HG03175 (cell line): ENCODE measurements at regions not wholly inside any gene's neighbourhood (a gene's known extent, or its start where the extent isn't known, plus 50 kb on each side); places are given as distances from the start of the nearest gene placed in this dataset.
"Not testable (repeated sequence)": the region's sequence is repeated elsewhere in the genome, so short reads cannot be mapped to it uniquely, and the experiment has no call there.

Experiments used
- ATAC-seq: cut with Tn5 transposase; IDR thresholded peaks from one replicate; pipeline ENCODE4 v1.9.1; 2021; ENCODE audit warnings: mild to moderate bottlenecking, moderate library complexity; ENCODE audit not compliant: unreplicated experiment

DNA sequence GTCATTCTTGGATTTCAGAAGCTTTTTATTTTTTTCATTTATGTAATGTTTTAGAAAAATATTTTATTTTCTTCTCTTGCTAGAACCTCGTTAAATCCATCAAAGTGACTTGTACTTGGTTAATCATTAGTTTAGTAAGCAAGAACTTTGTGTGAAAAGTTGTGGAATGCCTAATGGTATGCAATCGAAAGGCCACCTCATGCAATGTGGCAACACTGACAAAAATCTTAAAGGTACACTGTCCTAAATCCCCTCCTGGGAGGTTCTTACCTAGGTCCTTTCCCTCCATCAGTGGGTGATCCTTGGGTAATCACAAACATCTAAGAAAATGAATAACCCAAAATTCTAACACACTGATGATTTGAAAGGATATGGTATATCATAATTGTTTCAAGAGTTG lies 304.2 kb downstream of the DNAH5 start:
- ATAC-seq, result no peak

DNA sequence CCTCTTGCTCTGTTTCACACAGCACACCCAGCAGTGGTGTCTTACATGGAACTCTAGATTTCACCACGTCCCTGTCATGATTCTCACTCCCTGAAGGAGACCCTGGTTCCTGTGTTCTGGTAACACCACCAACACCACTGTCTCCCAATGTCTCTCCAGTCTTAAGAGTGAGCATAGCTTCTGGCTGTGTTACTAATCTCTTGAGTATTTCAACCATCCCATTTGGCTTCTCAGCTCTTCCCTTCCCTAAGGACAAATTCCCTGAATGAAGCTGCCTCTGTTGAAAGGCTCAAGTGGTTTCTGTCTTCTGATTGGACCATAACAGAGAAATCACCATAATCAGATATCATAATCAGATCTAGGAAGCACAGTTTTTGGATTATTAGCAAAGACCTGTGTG lies 311.8 kb downstream of the DNAH5 start:
- no peak for ATAC-seq

DNA sequence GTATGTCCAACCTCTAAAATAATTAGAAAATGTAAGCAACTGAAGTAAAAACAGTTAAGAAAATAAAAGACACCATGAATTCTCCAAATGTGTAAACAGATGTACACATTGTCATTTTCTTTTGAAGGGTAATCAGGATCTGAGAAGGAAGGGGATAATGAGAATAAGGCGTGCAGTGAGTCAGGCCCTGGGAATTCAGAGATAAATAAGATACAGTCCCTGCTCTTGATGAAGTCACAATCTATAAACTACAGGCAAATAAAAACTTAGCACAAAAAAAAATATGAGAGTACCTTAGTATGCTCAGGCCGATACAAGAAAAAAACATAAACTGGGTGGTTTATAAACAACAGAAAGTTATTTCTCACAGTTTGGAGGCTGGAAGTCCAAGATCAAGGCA lies 315.3 kb downstream of the DNAH5 start:
- no peak for ATAC-seq

DNA sequence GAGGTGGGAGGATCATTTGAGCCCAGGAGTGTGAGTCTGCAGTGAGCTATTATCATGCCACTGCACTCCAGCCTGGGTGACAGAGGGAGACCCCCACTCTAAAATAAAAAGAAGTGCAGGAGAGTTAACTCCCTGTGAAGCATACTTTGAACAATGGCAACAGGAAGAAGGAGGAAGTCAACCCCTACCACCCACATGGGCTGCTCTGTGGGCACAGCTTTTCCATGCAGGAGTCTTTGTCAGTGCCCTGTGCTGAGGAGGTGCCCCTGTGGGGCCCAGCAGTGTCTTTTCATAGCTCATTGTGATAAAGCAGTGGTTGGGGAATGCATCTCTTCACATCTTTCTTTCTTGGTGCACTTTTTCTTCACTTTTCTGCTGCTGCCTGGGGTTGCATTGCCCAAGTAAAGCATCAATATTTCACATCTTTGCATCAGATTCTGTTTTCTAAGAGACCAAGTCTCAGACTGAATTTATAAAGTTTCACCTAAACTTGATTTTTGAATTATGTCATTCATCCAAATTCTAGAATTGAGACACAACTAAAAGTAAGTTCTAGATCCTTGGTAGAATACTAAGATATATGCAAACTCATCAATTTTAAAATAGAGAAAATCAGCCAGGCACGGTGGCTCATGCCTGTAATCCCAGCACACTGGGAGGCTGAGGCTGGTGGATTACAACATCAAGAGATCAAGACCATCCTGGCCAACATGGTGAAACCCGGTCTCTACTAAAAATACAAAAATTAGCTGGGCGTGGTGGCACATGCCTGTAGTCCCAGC lies 316.6 kb downstream of the DNAH5 start:
- no peak for ATAC-seq

DNA sequence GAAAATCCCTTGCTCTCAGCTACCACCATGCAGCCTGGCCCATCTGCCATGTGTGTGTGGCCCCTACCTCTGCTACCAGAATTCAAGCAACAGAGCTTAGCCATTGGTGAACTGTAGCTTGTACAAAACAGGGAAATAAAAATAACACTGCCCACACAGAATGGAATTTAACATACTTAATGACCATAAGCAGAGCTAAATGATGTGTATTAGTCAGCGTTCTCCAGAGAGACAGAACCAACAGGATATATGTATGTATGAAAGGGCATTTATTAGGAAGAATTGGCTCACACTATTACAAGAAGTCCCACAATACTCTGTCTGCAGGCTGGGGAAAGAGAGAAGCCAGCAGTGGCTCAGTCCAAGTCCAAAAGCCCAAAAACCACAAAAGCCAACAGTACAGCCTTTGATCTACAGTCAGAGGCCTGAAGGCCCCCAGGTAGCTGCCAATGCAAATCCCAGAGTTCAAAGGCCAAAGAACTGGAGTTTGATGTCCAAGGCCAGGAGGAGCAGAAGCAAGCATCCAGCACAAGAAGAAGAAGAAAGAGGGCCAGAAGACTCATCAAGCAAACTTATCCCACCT lies 318.8 kb downstream of the DNAH5 start:
- ATAC-seq, result no peak

DNA sequence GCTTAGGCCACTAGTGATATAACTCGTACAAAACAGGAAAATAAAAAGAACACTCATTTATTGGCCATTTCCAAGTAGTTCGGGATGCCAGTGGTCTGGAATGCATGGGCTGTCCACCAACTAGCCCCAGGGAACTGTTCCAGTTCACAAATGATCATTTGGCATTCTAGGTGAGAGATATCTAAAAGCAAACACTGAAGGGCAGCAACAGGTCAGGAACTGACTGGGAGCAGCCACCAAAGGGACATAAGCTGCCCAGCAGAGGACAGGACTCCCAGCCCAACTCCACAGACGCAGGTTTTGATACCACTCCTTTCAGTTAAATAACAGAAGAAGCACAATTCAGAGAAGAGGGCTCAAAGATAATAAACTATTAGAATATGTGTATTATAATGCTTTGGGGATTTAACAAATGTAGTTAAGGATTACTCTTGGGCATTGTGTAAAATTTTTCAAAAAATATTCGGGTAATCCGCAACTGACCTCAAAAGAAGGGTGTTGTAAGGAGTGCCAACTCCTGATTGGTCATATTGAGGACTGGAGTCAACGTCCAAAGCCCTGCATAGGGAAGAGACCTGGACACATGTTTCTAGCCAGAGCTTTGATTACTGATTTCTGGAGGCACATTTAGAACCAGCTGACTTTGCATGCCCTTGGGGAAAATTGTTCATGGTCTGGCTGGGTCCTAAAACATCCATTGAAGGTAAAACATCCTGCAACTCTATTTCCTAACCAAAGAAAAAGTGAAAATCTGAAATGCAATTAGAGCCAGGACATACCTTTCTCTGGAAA lies 320.0 kb downstream of the DNAH5 start:
- ATAC-seq, result no peak

DNA sequence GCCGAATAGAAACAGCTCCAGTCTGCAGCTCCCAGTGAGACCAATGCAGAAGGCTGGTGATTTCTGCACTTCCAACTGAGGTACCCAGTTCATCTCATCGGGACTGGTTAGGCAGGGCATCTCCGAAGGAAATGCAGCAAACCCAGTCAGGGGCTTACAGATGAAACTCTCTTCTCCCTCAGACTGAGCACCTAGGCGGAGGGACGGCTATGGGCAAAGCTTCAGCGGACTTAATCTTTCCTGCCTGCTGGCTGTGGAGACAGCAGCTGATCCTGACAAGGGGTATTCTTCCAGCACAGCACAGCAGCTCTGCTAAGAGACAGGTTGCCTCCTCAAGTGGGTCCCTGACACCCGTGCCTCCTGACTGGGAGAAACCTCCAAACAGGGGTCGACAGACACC lies 330.9 kb downstream of the DNAH5 start:
- no peak for ATAC-seq

DNA sequence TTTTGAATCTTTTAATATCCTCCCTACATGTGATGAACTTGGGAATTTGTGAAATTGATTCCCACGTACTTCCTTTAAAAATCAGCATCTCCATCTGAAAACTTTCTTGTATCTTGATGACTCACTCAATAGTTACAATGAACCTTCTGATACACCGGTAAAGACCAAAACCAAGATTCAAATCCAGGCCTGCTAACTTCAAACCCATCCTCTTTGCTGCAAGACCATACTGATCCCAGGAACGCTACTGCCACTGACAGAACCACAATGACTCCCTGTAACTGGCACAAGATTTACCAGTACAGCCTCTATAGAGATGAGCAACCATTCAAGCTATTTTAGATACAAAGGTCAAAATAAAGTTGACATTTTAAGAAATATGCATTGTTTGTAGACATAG lies 332.9 kb downstream of the DNAH5 start:
- ATAC-seq, result no peak

DNA sequence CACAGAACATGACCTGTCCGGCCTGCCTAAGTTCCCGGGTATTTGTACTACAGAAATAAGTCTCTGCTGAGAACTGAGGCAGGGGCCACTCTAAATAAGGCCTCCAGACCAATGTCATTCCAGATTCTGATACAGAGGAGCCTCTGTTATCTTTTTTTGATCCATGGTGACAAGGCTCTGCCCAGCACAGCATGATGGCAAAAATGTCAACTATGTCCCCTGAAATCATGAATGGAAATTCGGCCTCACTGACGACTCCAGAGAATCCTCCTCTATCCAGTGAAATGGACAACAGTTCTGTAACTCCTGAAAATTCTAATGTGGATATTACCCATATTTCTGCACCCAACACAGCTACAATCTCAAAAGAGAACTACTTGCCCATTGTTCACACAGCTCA lies 335.0 kb downstream of the DNAH5 start:
- no peak for ATAC-seq

DNA sequence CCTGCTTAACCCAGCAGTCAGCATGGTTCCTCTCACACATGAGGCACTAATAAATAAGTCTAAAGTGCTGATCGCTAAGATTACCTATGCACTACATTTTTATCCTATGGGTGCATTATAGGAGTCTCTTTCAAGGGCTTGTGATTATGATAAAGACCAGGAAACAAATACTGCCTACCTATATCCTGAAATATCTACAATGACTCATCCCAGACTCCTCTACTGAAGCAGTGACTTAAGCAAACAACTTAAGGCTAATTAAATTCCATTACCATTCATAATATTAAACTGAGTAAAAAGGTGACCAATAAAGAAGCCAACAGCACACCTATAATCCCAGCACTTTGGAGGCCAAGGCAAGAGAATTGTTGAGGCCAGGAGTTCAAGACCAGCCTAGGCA lies 338.4 kb downstream of the DNAH5 start:
- no peak for ATAC-seq

DNA sequence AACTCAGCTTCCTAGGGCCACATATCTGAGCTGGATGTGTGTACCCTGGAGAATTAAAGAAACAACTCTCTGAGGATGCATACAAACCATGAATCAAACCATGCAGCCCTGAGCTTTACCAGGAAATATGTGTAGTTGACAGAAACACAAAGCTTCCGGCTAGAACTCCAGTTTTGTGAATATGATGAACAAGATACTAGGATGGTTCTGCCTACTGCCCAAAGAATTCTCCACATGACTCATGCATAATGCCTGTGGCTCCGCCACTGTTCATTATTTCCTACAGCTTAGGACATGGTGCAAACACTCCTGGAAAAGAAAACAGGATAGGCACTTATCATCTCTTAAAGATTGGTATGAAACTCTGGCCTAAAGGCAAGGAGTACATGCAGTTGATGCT lies 343.4 kb downstream of the DNAH5 start:
- ATAC-seq, result no peak

DNA sequence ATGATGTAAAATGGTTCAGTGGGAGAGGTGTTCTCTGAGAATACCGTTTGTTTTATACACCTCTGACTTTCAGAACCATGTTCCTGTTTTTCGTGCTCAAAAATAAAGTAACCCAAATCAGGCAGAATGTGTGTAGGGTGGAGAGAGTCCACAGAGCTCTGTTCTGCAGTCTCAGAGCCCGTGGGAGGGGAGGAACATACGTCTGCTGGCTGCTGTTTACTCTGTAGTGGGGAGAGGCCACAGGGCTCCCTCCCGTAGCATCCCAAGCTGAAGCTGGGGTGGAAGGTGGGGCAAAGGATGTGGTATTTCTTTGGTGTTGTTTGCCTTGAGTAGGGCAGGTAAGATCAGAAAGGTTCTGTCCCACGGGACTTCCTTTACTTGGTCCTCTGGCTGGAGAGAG lies 348.5 kb downstream of the DNAH5 start:
- no peak for ATAC-seq

DNA sequence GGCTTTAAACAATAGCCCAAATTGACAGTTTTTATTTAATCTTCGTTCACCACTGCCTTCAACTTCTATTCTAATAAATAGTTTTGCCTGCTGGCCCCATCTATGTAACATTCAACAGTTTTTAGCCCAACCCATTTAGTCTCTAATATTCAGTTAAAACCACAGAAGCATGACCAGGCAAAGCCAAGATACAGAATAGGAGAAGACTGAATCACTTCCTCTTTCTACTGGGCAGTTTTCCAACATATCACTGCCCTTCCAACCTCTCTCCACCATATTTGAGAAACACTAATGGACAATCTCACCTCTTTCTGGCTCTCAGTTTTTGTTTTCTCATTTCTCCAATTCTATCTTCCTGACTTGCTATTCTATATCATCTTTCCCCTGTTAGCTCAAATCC lies 352.9 kb downstream of the DNAH5 start:
- ATAC-seq, result no peak

DNA sequence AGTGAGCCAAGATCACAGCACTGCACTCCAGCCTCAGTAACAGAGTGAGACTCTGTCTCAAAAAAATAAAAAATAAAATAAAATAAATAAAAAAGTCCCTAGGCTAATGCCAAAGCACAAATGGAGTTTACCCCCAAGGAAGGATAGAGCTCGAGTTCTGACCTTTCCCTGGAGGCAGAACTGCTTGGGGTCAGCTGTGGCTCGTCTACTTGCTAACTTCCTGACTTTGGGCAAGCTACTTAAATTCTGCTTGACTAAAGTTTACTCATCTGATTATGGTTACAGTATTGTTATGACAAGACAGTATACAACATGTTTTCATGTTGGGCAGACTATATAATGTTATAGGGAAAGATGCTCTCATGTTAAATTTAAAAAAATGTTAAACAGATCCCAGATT lies 359.2 kb downstream of the DNAH5 start:
- no peak for ATAC-seq

DNA sequence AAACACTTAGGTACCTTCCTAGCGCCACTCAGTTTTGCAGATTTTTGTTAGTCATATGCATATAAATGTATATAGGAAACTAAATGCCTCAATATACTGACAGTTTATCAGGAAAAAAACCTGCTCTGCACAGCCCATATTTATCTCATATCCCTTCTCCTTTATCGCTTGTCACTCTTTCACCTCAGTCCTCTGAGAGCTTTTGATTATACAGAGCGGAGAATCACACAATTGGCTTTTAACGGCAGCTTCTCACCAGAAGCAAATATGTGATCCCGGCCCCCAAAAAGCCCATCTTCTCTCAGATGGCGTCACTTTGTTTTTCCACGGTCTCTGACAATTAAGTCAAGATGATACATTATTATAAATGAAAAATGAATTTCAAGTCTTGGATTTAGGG lies 362.6 kb downstream of the DNAH5 start:
- ATAC-seq, result no peak

DNA sequence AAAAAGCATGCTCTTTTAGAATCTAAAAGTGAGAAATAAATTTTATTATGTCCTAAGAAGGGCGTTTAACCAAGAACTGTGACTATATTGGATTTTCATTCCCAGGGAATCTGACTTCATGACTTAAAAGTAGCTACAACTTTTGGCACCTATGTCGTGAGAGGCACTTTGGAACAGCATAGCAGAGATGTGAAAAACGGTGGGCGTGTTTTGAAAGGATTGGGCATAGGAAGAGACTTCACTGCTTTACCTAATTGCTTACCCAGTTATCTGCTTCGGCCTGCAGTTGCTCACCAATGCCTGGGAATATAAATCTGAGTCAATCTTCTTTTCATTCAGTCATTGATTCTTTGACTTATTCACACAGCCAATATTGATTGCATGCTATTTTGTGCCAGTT lies 363.4 kb downstream of the DNAH5 start:
- no peak for ATAC-seq

DNA sequence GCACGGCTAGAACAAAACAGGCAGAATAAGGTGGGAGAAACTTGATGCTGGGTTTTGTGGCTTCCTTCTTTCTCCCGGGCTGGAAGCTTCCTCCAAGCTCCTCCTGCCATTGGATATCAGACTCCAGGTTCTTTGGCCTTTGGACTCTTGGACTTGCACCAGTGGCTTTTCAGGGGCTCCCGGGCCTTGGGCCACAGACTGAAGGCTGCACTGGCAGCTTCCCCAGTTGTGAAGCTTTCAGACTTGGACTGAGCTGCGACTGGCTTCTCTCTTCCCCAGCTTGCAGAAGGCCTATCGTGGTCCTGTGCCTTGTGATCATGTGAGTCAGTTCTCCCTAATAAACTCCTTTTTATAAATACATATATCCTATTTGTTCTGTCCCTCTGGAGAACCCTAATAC lies 364.4 kb downstream of the DNAH5 start:
- ATAC-seq, result no peak

DNA sequence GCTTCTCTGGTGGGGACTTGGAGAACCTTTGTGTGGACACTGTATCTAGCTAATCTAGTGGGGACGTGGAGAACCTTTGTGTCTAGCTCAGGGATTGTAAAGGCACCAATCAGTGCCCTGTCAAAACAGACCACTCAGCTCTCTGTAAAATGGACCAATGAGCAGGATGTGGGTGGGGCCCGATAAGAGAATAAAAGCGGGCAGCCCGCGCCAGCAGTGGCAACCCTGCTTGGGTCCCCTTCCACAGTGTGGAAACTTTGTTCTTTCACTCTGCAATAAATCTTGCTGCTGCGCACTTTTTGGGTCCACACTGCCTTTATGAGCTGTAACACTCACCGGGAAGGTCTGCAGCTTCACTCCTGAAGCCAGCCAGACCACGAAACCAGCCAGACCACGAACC lies 365.4 kb downstream of the DNAH5 start:
- not testable (repeated sequence) for ATAC-seq

DNA sequence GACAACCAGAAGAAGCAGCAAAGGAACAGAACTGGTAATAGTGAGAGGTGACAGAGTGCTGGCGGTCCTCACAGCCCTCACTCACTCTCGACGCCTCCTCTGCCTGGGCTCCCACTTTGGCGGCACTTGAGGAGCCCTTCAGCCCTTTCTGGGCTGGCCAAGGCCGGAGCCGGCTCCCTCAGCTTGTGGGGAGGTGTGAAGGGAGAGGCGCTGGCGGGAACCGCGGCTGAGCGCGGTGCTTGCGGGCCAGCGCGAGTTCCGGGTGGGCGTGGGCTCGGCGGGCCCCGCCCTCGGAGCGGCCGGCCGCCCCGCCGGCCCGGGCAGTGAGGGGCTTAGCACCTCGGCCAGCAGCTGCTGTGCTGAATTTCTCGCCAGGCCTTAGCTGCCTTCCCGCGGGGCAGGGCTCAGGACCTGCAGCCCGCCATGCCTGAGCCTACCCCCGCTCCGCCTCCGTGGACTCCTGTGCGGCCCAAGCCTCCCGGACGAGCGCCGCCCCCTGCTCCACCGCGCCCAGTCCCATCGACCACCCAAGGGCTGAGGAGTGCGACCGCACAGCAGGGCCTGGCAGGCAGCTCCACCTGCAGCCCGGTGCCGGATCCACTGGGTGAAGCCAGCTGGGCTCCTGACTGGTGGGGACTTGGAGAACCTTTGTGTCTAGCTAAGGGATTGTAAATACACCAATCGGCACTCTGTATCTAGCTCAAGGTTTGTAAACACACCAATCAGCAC lies 366.0 kb downstream of the DNAH5 start:
- ATAC-seq, result not testable (repeated sequence)

DNA sequence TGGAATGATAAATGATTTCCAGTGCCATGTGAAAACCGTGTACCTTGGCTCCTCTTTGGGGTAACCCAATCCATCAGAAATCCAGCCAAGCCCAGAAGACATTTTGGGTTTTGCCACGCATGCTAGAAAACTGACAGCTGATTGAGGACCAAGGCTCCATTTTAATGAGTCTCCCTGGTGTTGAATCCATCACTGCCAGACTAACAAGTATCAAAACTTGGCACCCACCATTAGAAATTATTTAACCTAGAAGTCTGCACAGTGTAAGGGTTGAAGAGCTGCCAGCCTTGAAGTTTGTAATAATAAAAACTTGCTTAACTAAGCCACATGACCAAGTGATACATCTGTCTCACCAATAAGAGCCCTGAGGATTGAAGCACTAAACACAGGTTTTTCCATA lies 369.9 kb downstream of the DNAH5 start:
- no peak for ATAC-seq

DNA sequence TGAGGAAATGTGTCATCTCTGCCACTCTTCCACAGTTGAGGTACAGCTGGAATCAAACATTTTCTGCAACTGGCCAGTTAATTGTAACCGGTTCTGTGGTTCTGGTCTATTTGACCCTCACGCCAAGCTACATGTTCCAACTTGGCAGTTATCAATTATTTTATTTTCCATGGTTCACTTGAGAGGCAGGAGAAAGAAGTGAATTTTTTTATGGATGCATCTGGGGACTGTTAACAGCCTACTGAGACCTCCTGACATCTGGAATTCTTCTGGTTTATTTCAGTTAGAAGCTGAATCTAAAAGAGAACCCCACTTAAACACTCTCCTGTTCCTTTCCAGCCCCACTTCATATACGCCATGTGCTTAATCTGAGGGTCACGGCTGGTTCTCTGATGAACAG lies 372.3 kb downstream of the DNAH5 start:
- ATAC-seq, result no peak
